SU-DHL-6 (cell line): ENCODE measurements at regions not wholly inside any gene's neighbourhood (a gene's known extent, or its start where the extent isn't known, plus 50 kb on each side); places are given as distances from the start of the nearest gene placed in this dataset.

Source experiments
- EZH2phosphoT487 ChIP-seq: fragments of 200-600 bp; sonication (generic), shearing (Covaris generic); conservative IDR thresholded peaks from 2 replicates; pipeline ENCODE4 v1.6.1; 2018; ENCODE audit warnings: mild to moderate bottlenecking, antibody characterized with exemption, low read length, moderate library complexity, mixed read lengths
- TF ChIP-seq, protein P1 (sequence below): fragments of 200-600 bp; sonication (generic); IDR thresholded peaks from one replicate; pipeline ENCODE4 v1.5.1; 2017; ENCODE audit warnings: antibody characterized with exemption, mild to moderate bottlenecking, low read length, moderate library complexity; ENCODE audit not compliant: insufficient read depth, poor library complexity, severe bottlenecking

DNA sequence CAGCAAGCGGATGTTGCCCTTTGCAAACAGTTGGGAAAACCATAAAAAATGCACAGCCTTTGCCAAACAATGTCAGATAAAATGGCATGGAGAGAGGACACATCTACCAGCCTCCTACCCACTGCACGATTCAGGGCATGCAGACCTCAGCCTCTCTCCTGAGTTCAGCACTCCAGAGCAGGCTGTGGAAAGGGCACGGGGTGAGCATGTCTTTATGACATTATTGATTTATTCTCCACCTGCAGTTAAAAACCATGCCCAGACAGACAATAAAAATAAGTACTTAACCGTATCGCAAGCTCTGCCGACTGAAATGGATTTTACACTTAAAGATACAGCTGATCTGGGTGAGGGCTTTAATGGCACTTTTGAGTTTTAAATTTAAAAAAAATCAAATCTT lies 127.1 kb downstream of the MAF start:
- TF ChIP-seq, protein P1, sequence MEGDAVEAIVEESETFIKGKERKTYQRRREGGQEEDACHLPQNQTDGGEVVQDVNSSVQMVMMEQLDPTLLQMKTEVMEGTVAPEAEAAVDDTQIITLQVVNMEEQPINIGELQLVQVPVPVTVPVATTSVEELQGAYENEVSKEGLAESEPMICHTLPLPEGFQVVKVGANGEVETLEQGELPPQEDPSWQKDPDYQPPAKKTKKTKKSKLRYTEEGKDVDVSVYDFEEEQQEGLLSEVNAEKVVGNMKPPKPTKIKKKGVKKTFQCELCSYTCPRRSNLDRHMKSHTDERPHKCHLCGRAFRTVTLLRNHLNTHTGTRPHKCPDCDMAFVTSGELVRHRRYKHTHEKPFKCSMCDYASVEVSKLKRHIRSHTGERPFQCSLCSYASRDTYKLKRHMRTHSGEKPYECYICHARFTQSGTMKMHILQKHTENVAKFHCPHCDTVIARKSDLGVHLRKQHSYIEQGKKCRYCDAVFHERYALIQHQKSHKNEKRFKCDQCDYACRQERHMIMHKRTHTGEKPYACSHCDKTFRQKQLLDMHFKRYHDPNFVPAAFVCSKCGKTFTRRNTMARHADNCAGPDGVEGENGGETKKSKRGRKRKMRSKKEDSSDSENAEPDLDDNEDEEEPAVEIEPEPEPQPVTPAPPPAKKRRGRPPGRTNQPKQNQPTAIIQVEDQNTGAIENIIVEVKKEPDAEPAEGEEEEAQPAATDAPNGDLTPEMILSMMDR: no peak
- TF ChIP-seq EZH2phosphoT487: no peak
